Esophagus (tissue), 2 donors: ENCODE measurements at regions not wholly inside any gene's neighbourhood (a gene's known extent, or its start where the extent isn't known, plus 50 kb on each side); places are given as distances from the start of the nearest gene placed in this dataset.

Source experiments
- H3K27ac ChIP-seq, 2 donors: one replicate each; pipeline ENCODE4 v1.5.1; 2013; ENCODE audit warnings: low read depth in 2 of 2, mild to moderate bottlenecking in 2 of 2, inconsistent platforms in 1 of 2, low read length in 1 of 2, moderate library complexity in 1 of 2
- H3K27me3 ChIP-seq, 2 donors: one replicate each; pipeline ENCODE4 v1.6.1; 2013; ENCODE audit warnings: low read length in 2 of 2, control low read depth in 1 of 2, mild to moderate bottlenecking in 1 of 2; ENCODE audit not compliant: insufficient read depth in 2 of 2, control insufficient read depth in 1 of 2
- H3K36me3 ChIP-seq, 2 donors: one replicate each; pipeline ENCODE4 v1.6.1; 2013; ENCODE audit warnings: low read length in 1 of 2; ENCODE audit not compliant: control insufficient read depth in 2 of 2, insufficient read depth in 2 of 2
- H3K4me1 ChIP-seq, 2 donors: one replicate each; pipeline ENCODE4 v1.6.1; 2013; ENCODE audit warnings: low read length in 1 of 2; ENCODE audit not compliant: control insufficient read depth in 2 of 2, insufficient read depth in 2 of 2
- H3K4me3 ChIP-seq, 2 donors: one replicate each; pipeline ENCODE4 v1.5.1; 2013; ENCODE audit warnings: low read length in 2 of 2, mild to moderate bottlenecking in 2 of 2, low read depth in 1 of 2, moderate library complexity in 1 of 2
- H3K9me3 ChIP-seq, 2 donors: one replicate each; pipeline ENCODE4 v1.6.1; 2013; ENCODE audit warnings: mild to moderate bottlenecking in 2 of 2, low read depth in 1 of 2, low read length in 1 of 2, moderate library complexity in 1 of 2; ENCODE audit not compliant: control insufficient read depth in 2 of 2, insufficient read depth in 1 of 2
- WGBS, 2 donors: extraction: QIAGEN DNeasy Blood & Tissue Kit; methylation state at CpG; one replicate each; pipeline ENCODE4 v1.1.7; 2013; 5-methylcytosine and 5-hydroxymethylcytosine counted together
- donor health status: healthy with polysubstance abuse.
- donor health status: Bipolar disorder and iron deficiency.

GRCh38 chr11:134785660-134786284 is 373.7 kb upstream of the B3GAT1 start:
- Histone ChIP-seq H3K27me3 (no peaks in the 10 kb centered on the region), H3K36me3 (no peaks in the 10 kb centered on the region), H3K4me3 (no peak overlapping the region), H3K9me3 (no peaks in the 10 kb centered on the region), H3K4me1 (no peaks in the 10 kb centered on the region), H3K27ac (no peak overlapping the region)
- 82 to 86% methylated on average over 14 of the region's 14 CpGs for WGBS, 2 donors

- H3K36me3 ChIP-seq: no peaks in the 10 kb centered on the region
- H3K27ac ChIP-seq: no peak overlapping the region
- H3K9me3 ChIP-seq: no peaks in the 10 kb centered on the region
- H3K4me1 ChIP-seq: no peaks in the 10 kb centered on the region
- no peak overlapping the region for H3K4me3 ChIP-seq
- no peaks in the 10 kb centered on the region for H3K27me3 ChIP-seq
- WGBS, 2 donors: 85 to 92% methylated on average over 5 of the region's 5 CpGs
These were observed 373.0 kb upstream of the B3GAT1 start for GRCh38 chr11:134785059-134785458.

GRCh38 chr11:134784568-134784967 is 372.5 kb upstream of the B3GAT1 start:
- 64 to 92% methylated on average over 4 of the region's 4 CpGs for WGBS, 2 donors
- H3K4me3 ChIP-seq: no peak overlapping the region
- no peaks in the 10 kb centered on the region for H3K27me3 ChIP-seq
- no peaks in the 10 kb centered on the region for H3K4me1 ChIP-seq
- H3K27ac ChIP-seq: no peak overlapping the region
- no peaks in the 10 kb centered on the region for H3K36me3 ChIP-seq
- no peaks in the 10 kb centered on the region for H3K9me3 ChIP-seq

DNA sequence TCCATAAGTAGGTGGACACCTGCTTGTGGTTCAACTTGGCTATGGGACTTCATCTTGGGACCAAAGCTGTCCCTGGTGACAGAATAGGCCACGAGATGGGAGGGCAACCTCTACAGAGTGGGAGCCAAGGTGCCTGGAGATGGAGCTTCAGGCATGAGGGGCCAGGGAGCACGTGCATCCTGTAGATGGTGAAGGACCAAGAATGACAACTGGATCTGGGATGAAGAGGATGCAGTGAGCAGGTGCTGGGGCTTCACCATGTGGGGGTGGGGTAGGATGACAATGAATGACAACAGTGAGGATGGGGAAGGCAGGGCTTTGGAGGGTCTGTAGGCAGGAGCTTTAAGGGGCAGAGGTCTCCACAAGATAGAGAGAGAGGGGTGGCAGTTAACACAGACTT is 372.0 kb upstream of the B3GAT1 start:
- Histone ChIP-seq H3K4me3 (no peak overlapping the region), H3K9me3 (no peaks in the 10 kb centered on the region), H3K4me1 (no peaks in the 10 kb centered on the region), H3K27me3 (no peaks in the 10 kb centered on the region), H3K36me3 (no peaks in the 10 kb centered on the region), H3K27ac (no peak overlapping the region)
- 49 to 52% methylated on average over 2 of the region's 2 CpGs for WGBS, 2 donors

DNA sequence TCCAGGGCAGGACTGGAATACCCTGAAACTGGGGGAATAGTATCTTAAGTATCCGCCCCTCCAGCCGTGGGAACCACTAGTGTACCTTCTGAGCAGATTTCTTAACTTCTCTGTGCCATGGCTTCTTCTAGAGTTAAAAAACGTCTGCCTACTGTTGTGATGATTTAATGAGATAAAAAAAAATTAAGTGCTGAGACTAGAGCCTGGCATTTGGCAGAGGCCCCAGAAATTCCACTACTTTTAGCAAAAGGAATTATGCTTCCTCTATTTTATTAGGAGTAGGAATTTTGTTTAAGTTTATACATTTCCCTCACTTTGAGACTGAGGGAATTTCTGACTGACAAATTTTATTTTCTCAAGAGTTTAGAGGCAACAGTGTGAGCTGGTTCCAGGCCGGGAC is 371.2 kb upstream of the B3GAT1 start:
- H3K36me3 ChIP-seq: no peaks in the 10 kb centered on the region
- H3K27ac ChIP-seq: no peak overlapping the region
- H3K27me3 ChIP-seq: no peaks in the 10 kb centered on the region
- H3K4me1 ChIP-seq: no peaks in the 10 kb centered on the region
- WGBS, 2 donors: 55 to 56% methylated on average over 4 of the region's 4 CpGs
- no peaks in the 10 kb centered on the region for H3K9me3 ChIP-seq
- H3K4me3 ChIP-seq: no peak overlapping the region

DNA sequence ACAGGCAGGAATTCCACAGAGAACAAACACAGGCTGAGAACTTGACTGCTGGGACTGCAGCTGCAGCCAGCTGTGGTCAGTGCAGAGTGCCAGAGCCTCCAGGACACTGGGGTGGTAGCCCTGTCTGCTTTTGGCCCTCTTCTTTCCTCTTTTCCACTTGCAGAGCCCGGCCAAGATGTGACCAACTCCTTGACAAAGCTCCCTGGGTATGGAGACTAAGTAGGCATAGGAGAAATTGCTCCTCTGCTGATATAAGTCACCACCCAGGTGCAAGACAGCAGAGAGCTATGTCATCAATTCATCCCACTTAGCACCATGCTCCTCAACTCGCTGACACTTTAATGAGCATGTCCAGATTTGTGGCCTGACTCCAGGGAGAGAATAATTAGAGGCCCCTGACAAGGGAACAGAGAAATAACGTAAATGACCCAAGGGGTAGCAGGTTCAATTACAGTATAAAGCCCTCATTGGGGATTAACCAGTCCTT is 369.4 kb upstream of the B3GAT1 start:
- Histone ChIP-seq H3K36me3 (no peaks in the 10 kb centered on the region), H3K27me3 (no peaks in the 10 kb centered on the region), H3K4me1 (no peaks in the 10 kb centered on the region), H3K4me3 (no peak overlapping the region), H3K27ac (no peak overlapping the region), H3K9me3 (no peaks in the 10 kb centered on the region)
- 49 to 54% methylated on average over 3 of the region's 3 CpGs for WGBS, 2 donors

GRCh38 chr11:134780486-134781147 is 368.6 kb upstream of the B3GAT1 start:
- H3K36me3 ChIP-seq: no peaks in the 10 kb centered on the region
- no peaks in the 10 kb centered on the region for H3K4me1 ChIP-seq
- H3K4me3 ChIP-seq: no peak overlapping the region
- 48 to 53% methylated on average over 4 of the region's 4 CpGs for WGBS, 2 donors
- no peaks in the 10 kb centered on the region for H3K9me3 ChIP-seq
- H3K27ac ChIP-seq: no peak overlapping the region
- H3K27me3 ChIP-seq: no peaks in the 10 kb centered on the region

- 69 to 75% methylated on average over 4 of the region's 4 CpGs for WGBS, 2 donors
- no peaks in the 10 kb centered on the region for H3K36me3 ChIP-seq
- no peak overlapping the region for H3K4me3 ChIP-seq
- H3K4me1 ChIP-seq: no peaks in the 10 kb centered on the region
- H3K27me3 ChIP-seq: no peaks in the 10 kb centered on the region
- no peak overlapping the region for H3K27ac ChIP-seq
- H3K9me3 ChIP-seq: no peaks in the 10 kb centered on the region
These were observed 367.1 kb upstream of the B3GAT1 start for GRCh38 chr11:134779179-134779578.

- Histone ChIP-seq H3K27me3 (no peaks in the 10 kb centered on the region), H3K4me1 (no peaks in the 10 kb centered on the region), H3K9me3 (peaks cover 0 to 3% of the 10 kb centered on the region in 2 donors), H3K4me3 (no peak overlapping the region), H3K27ac (no peak overlapping the region), H3K36me3 (no peaks in the 10 kb centered on the region)
- 90 to 96% methylated on average over 1 of the region's 1 CpG for WGBS, 2 donors
These were observed 356.4 kb upstream of the B3GAT1 start for GRCh38 chr11:134768463-134768862.

DNA sequence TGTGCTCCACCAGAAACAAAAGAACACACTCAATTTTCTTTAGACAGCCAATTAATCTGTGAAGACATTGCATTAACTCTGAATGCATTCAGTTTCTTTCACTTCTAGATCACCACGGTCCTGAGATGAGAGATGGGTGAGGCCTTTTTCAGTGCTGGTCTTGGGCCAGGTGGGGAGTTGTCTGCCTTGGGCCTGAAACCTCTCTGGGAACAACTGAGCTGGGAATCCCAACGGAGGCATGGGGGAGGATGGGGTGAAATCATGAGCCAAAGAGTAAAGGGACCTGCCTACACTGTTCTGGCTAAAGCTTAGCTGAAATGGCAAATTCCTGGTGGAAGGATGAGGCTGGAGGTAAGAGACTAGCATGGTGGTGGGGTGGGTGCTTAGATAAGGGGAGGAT is 353.5 kb upstream of the B3GAT1 start:
- no peaks in the 10 kb centered on the region for H3K36me3 ChIP-seq
- no peak overlapping the region for H3K4me3 ChIP-seq
- no peaks in the 10 kb centered on the region for H3K27me3 ChIP-seq
- H3K27ac ChIP-seq: no peak overlapping the region
- 70 to 71% methylated on average over 2 of the region's 2 CpGs for WGBS, 2 donors
- no peaks in the 10 kb centered on the region for H3K4me1 ChIP-seq
- H3K9me3 ChIP-seq: peaks cover 0 to 5% of the 10 kb centered on the region in 2 donors
